ENCODE measurements at regions not wholly inside any gene's neighbourhood (a gene's known extent, or its start where the extent isn't known, plus 50 kb on each side); places are given as distances from the start of the nearest gene placed in this dataset.

GRCh38 chr12:81811061-81811777 is 52.1 kb upstream of the PPFIA2 start:
- H3K36me3 ChIP-seq (replicated peaks; ENCODE audit: insufficient read depth, low read length): no peaks in the 10 kb centered on the region
- no peak overlapping the region for H3K4me3 ChIP-seq (ENCODE audit: low read length)
- no peaks in the 10 kb centered on the region for H3K9me3 ChIP-seq (replicated peaks; ENCODE audit: insufficient read depth, low read length)
- H4K20me1 ChIP-seq (ENCODE audit: insufficient read depth, low read length): no peaks in the 10 kb centered on the region
- H2AFZ ChIP-seq (ENCODE audit: low read length): no peak overlapping the region
- no peak overlapping the region for H3K27ac ChIP-seq (ENCODE audit: low read length)
- no peaks in the 10 kb centered on the region for H3F3A ChIP-seq (ENCODE audit: insufficient read depth, low read length)
- no peak overlapping the region for H3K4me2 ChIP-seq (ENCODE audit: low read depth, low read length)
- H3K9me2 ChIP-seq (replicated peaks; ENCODE audit: insufficient read depth, low read length): no peaks in the 10 kb centered on the region
- no peak for DNase-seq
- no peak for TF ChIP-seq EZH2phosphoT487 (IDR thresholded peaks at IDR 0.05; ENCODE audit: low read length)
- TF ChIP-seq EZH2 (optimal IDR thresholded peaks at IDR 0.05; ENCODE audit: low read depth, low read length): no peak
- no peaks in the 10 kb centered on the region for H3K79me2 ChIP-seq (ENCODE audit: low read length)
- no peaks in the 10 kb centered on the region for H3K27me3 ChIP-seq (replicated peaks; ENCODE audit: insufficient read depth, low read length)
- H3K4me1 ChIP-seq (ENCODE audit: low read length): no peaks in the 10 kb centered on the region
- H3K9ac ChIP-seq (ENCODE audit: low read length): no peak overlapping the region

- H3K4me1 ChIP-seq (ENCODE audit: low read length): no peaks in the 10 kb centered on the region
- H3K9me3 ChIP-seq (replicated peaks; ENCODE audit: insufficient read depth, low read length): no peaks in the 10 kb centered on the region
- TF ChIP-seq CTCF (IDR thresholded peaks at IDR 0.05; ENCODE audit: low read length): no peak
- no peak overlapping the region for H3K9ac ChIP-seq (ENCODE audit: low read length)
- H2AFZ ChIP-seq (ENCODE audit: low read length): no peak overlapping the region
- no peaks in the 10 kb centered on the region for H3K27me3 ChIP-seq (replicated peaks; ENCODE audit: insufficient read depth, low read length)
- H3K4me3 ChIP-seq (ENCODE audit: low read length): no peak overlapping the region
- no peak for DNase-seq
- no peaks in the 10 kb centered on the region for H4K20me1 ChIP-seq (ENCODE audit: insufficient read depth, low read length)
- no peaks in the 10 kb centered on the region for H3K36me3 ChIP-seq (replicated peaks; ENCODE audit: insufficient read depth, low read length)
- H3F3A ChIP-seq (ENCODE audit: insufficient read depth, low read length): no peaks in the 10 kb centered on the region
- no peak overlapping the region for H3K4me2 ChIP-seq (ENCODE audit: low read depth, low read length)
- no peaks in the 10 kb centered on the region for H3K9me2 ChIP-seq (replicated peaks; ENCODE audit: insufficient read depth, low read length)
- H3K79me2 ChIP-seq (ENCODE audit: low read length): no peaks in the 10 kb centered on the region
- H3K27ac ChIP-seq (ENCODE audit: low read length): no peak overlapping the region
These were observed 50.9 kb upstream of the PPFIA2 start for GRCh38 chr12:81809829-81810595.

GRCh38 chr12:81809113-81809777 is 50.1 kb upstream of the PPFIA2 start:
- no peak overlapping the region for H2AFZ ChIP-seq (ENCODE audit: low read length)
- no peak overlapping the region for H3K4me2 ChIP-seq (ENCODE audit: low read depth, low read length)
- no peaks in the 10 kb centered on the region for H3K36me3 ChIP-seq (replicated peaks; ENCODE audit: insufficient read depth, low read length)
- H4K20me1 ChIP-seq (ENCODE audit: insufficient read depth, low read length): no peaks in the 10 kb centered on the region
- no peaks in the 10 kb centered on the region for H3K4me1 ChIP-seq (ENCODE audit: low read length)
- H3K4me3 ChIP-seq (ENCODE audit: low read length): no peak overlapping the region
- H3K79me2 ChIP-seq (ENCODE audit: low read length): no peaks in the 10 kb centered on the region
- no peaks in the 10 kb centered on the region for H3F3A ChIP-seq (ENCODE audit: insufficient read depth, low read length)
- no peaks in the 10 kb centered on the region for H3K27me3 ChIP-seq (replicated peaks; ENCODE audit: insufficient read depth, low read length)
- H3K27ac ChIP-seq (ENCODE audit: low read length): no peak overlapping the region
- no peak overlapping the region for H3K9ac ChIP-seq (ENCODE audit: low read length)
- no peaks in the 10 kb centered on the region for H3K9me2 ChIP-seq (replicated peaks; ENCODE audit: insufficient read depth, low read length)
- H3K9me3 ChIP-seq (replicated peaks; ENCODE audit: insufficient read depth, low read length): no peaks in the 10 kb centered on the region
- TF ChIP-seq CTCF (IDR thresholded peaks at IDR 0.05; ENCODE audit: low read length): no peak
- TF ChIP-seq EZH2 (optimal IDR thresholded peaks at IDR 0.05; ENCODE audit: low read depth, low read length): no peak
- no peak for TF ChIP-seq EZH2phosphoT487 (IDR thresholded peaks at IDR 0.05; ENCODE audit: low read length)
- DNase-seq: no peak

Data from MM.1S (cell line).